COLO829 (cell line): ENCODE measurements at regions not wholly inside any gene's neighbourhood (a gene's known extent, or its start where the extent isn't known, plus 50 kb on each side); places are given as distances from the start of the nearest gene placed in this dataset.
"Not testable (repeated sequence)": the region's sequence is repeated elsewhere in the genome, so short reads cannot be mapped to it uniquely, and the experiment has no call there.

Experiments
- DNase-seq: peaks from one replicate; pipeline ENCODE4 v3.0.0; 2012; ENCODE audit warnings: low spot score

DNA sequence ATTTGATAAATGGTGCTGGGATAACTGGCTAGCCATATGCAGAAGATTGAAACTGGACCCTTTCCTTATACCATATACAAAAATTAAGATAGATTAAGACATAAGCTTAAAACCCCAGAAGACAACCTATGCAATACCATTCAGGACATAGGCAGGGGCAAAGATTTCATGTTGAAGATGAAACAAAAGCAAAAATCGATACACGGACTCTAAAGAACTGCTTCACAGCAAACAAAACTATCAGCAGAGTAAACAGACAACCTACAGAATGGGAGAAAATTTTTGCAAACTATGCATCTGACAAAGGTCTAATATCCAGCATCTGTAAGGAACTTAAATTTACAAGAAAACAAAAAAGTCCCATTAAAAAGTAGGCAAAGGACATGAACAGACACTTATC lies 255.9 kb downstream of the TINAG start:
- DNase-seq = not testable (repeated sequence)

DNA sequence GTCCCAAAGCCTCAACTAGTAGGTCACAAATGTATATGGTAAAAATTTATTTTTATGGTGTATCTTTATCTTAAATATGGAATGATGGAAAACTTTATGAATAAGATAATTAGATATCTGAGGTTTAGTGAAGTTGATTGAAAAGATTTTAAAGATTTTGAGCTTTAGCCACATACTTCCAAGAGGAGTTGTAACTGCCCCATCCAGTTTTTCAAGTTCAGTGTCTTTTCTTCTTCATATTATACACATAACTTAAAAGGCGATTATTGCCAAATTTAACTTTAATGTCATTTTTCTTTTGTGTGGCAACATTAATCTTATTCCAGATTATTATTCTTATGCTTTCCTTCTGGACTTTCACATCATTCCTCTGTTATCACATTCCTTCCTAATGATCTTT lies 266.4 kb downstream of the TINAG start:
- no peak for DNase-seq

GRCh38 chr6:54578261-54578660 lies 268.3 kb upstream of the FAM83B start:
- DNase-seq = no peak

DNA sequence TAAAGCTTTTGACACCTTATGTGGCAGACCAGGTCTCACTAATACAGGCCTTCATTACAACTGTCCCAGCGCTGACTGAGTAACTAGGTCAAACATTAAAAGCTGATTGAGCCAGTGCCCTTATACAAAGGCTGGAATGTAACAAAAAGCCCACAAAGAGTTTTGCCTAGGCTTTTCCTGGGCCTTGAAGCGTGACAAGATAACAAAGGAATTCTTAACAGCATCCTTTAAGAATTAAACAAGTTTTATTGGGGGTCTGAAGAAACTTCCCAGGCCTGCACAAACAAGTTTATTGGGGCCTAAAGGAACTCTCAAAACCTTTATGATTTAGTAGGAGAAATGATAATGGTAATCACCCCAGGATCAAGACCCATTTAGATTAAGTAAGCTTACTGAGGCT lies 267.6 kb upstream of the FAM83B start:
- no peak for DNase-seq

DNA sequence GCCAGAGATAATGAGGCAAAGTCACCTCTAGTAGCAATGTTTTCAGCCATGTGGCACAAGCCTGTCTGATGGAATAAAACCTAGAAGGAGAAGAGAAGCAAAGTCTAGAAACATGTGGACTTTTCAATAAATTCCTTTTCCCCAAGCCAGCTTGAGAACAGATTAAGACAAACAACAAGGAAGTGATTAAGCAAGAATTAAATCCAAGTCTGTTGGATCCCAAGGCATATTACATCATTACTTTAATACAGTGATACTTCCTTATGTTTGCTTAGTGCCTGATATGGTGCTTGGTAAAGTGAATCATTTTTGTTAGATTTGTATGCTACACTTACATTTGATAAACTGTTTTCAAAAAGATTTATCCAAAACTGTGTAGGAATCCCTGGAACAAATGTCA lies 260.3 kb upstream of the FAM83B start:
- no peak for DNase-seq

- no peak for DNase-seq
Measured at GRCh38 chr6:54587277-54587676, 259.3 kb upstream of the FAM83B start.

GRCh38 chr6:54588176-54588575 lies 258.4 kb upstream of the FAM83B start:
- no peak for DNase-seq

DNA sequence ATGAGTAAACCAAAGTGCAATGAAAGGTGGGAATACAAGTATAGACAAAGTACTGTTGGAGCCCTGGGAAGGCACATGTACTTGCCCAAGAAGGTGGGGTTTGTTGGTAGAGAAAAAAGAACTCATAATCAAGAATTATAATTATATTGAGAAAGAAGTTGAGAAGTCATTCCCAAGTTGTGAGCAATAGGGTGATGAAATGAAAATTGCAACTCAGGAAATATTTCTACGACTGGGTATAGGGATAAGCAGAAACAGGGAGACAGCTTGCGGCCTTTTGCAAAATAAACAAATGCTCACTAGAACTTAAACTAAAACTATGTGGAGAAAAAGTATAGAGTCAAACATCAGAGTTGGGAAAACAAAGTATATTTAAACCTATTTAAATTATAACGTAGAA lies 250.7 kb upstream of the FAM83B start:
- no peak for DNase-seq

- no peak for DNase-seq
Measured at GRCh38 chr6:54598787-54599313, 247.7 kb upstream of the FAM83B start.

GRCh38 chr6:54601600-54602300 lies 244.8 kb upstream of the FAM83B start:
- no peak for DNase-seq

DNA sequence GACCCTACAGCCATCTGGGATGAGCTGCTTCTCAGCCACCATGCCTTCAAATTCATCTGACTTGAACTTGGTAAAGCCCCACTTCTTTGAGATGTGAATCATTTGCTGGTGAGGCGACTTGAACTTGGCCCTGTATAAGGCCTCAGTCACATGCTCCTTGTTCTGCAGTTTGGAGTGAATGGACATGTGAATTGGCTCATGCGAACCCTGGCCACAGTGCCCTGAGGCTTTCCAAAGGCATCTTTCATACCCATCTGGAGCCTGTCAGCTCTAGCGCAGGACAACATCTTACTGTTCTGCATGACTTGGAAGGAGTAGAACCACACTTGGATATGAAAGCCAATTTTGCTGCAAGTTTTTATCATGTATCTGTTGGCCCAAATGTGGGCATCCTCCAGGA lies 244.0 kb upstream of the FAM83B start:
- DNase-seq = no peak

GRCh38 chr6:54609981-54610380 lies 236.6 kb upstream of the FAM83B start:
- no peak for DNase-seq

DNA sequence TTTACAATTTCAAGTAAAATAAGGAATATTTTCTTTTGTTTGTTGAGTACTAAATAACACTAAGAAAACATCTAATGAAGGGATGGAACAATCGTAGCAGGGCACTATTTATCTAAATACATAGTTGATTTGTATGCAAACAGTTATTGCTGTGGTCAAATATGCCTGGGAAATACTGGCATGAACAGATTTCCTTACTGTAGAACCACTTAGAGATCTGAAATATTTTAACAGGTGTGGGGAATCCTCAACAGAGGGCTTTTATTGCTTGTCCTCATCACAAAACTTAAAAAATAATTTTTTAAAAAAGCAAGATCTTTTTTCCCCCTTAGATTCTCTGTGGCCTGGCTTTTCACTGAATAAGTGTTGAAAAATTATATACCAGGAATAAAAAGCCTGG lies 233.0 kb upstream of the FAM83B start:
- DNase-seq = no peak

- no peak for DNase-seq
Measured at GRCh38 chr6:54614499-54615195, 231.9 kb upstream of the FAM83B start.

DNA sequence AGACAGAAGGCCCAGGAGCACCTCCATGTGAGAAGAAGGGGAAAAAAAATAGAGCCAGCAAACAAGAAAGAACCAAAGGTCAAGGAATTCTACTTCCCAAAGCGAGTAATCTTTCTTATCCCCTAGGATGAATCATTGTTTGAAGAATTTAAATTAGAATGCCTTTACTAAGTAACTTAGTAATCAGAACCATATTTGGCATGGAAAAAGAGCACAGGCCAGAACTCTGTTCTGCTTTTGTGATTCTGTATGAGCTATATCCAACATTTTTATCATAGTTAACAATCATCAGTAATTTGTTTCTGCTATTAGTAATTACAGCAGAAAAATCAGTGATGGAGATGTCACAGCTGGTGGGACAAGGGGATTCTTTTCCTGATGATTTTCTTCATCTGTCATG lies 228.8 kb upstream of the FAM83B start:
- no peak for DNase-seq

- no peak for DNase-seq
Measured at GRCh38 chr6:54618572-54618971, 228.0 kb upstream of the FAM83B start.

DNA sequence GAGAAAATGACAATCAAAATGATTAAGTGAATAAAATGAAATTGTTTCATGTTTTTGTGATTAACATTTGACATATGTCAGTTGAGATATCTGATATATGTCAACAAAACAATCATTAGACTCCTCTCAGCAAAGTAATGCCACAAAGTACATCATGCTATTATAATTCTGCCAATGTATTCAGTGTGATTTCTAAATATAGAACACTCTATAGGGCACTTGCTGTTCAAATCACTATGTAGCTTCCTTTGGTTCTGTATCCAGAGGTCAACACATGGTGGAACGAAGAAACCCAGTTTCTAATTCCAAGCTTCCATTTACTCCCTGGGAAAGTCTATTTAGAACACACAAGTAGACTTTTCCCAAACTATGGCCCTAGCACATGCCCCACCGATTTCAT lies 227.5 kb upstream of the FAM83B start:
- no peak for DNase-seq

- DNase-seq = no peak
Measured at GRCh38 chr6:54621285-54621684, 225.3 kb upstream of the FAM83B start.

DNA sequence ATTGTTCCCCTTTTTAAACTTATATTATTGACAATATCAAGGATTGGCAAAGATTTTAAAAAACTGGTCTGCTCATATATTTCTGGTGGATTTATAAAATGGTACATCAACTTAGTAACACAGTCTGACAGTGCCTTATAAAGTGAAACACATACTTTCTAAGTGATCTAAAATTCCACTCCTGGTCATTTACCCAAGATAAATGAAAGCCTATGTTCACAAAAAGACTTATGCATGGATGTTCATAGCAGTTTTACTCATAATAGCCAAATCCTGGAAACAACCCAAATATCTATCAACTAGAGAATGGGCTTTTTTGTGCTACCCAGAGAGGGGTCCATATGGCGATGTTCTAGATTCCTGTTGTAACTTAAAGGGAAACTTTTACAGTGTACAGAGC lies 222.4 kb upstream of the FAM83B start:
- no peak for DNase-seq

GRCh38 chr6:54624779-54625178 lies 221.8 kb upstream of the FAM83B start:
- DNase-seq = no peak

- DNase-seq = no peak
Measured at GRCh38 chr6:54629131-54629530, 217.4 kb upstream of the FAM83B start.

DNA sequence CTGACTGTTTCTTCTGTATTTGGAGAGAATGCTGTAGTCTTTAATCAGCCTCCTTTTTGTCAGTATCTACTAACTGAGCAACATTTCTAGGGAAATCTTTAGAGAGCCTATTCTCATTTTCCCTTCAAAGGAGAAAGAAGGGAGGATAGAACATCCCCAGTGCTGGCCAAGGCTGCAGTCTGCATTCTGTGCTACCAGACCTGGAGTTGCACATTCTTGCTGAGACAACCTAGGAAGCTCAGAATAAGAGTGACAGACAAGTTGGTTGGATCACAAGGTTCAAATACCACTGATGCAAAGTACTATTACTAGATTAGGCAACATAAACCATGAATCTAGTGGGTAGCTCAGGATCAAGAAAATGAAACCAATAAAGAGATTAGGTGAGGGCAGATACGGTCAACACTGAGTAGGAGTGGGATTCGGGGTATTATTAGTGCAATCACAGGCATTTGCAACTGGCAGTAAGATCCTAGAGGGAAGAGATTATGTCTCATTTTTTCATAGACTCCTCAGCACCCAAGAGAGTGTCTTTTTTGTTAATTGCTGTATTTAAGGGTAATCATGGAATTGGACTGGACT lies 213.5 kb upstream of the FAM83B start:
- DNase-seq = no peak

DNA sequence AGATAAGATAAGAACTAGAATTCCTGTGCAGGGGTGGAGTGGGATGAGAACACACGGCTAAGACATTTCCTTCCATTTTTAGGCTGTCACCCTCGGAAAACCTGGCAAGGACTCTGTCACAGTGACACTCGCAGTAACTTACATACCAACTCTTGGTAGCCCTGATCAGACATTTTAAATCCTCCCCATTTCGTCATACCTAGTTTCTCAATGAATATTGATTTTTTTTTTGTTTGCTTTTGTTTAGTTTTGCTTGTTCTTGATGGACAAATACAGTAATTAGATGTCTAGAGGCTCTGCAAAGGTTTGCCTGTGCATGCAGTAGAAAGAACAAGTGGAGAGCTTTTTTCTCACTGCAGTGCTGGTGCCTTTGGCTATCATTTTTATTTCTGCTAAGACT lies 213.0 kb upstream of the FAM83B start:
- DNase-seq = no peak
